Astrocyte (in vitro differentiated cells and primary cell): ENCODE measurements at regions not wholly inside any gene's neighbourhood (a gene's known extent, or its start where the extent isn't known, plus 50 kb on each side); places are given as distances from the start of the nearest gene placed in this dataset.

Source experiments
- CTCF ChIP-seq: IDR thresholded peaks from 2 replicates; pipeline ENCODE4 v1.5.1; 2011; ENCODE audit warnings: low read depth, mild to moderate bottlenecking, inconsistent platforms, low read length, moderate library complexity; ENCODE audit not compliant: insufficient read depth
- EZH2 ChIP-seq: IDR thresholded peaks from 2 replicates; pipeline ENCODE4 v1.6.1; 2012; ENCODE audit warnings: mild to moderate bottlenecking, low read length, inconsistent platforms; ENCODE audit not compliant: insufficient read depth

GRCh38 chr5:125199968-125200865 is 453.8 kb upstream of the ZNF608 start:
- no peak for TF ChIP-seq CTCF
- no peak for TF ChIP-seq EZH2
